GM19463 (cell line): ENCODE measurements at regions not wholly inside any gene's neighbourhood (a gene's known extent, or its start where the extent isn't known, plus 50 kb on each side); places are given as distances from the start of the nearest gene placed in this dataset.
"Not testable (repeated sequence)": the region's sequence is repeated elsewhere in the genome, so short reads cannot be mapped to it uniquely, and the experiment has no call there.

Experiments
- ATAC-seq: cut with Tn5 transposase; IDR thresholded peaks from one replicate; pipeline ENCODE4 v1.9.1; 2021; ENCODE audit warnings: mild to moderate bottlenecking, moderate library complexity; ENCODE audit not compliant: unreplicated experiment

DNA sequence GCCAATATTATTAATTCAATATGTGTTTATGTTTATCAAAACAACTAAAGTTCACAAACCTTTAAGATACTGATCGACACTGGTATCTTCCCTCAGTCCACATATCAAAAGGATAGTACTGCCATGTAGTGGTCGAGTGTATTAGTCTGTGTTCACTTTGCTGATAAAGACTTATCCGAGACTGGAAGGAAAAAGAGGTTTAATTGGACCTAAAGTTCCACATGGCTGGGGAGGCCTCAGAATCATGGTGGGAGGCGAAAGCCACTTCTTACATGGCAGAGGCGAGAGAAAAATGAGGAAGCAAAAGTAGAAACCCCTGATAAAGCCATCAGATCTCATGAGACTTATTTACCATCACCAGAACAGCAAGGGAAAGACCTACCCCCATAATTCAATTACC is 325.4 kb upstream of the PHF14 start:
- ATAC-seq, result no peak

DNA sequence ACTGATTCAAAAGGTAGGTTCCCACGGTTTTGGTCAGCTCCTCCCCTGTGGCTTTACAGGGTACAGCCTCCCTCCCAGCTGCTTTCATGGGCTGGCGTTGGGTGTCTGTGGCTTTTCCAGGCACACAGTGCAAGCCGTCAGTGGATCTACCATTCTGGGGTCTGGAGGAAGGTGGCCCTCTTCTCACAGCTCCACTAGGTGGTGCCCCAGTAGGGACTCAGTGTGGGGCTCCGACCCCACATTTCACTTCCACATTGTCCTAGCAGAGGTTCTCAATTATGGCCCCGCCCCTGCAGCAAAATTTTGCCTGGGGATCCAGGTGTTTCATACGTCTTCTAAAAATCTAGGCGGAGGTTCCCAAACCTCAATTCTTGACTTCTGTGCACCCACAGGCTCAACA is 324.6 kb upstream of the PHF14 start:
- not testable (repeated sequence) for ATAC-seq

GRCh38 chr7:10655031-10655430 is 318.6 kb upstream of the PHF14 start:
- ATAC-seq, result no peak

- ATAC-seq, result no peak
Measured at GRCh38 chr7:10657201-10657600, 316.5 kb upstream of the PHF14 start.

- ATAC-seq, result no peak
Measured at GRCh38 chr7:10657837-10658236, 315.8 kb upstream of the PHF14 start.

GRCh38 chr7:10662491-10662890 is 311.2 kb upstream of the PHF14 start:
- no peak for ATAC-seq

DNA sequence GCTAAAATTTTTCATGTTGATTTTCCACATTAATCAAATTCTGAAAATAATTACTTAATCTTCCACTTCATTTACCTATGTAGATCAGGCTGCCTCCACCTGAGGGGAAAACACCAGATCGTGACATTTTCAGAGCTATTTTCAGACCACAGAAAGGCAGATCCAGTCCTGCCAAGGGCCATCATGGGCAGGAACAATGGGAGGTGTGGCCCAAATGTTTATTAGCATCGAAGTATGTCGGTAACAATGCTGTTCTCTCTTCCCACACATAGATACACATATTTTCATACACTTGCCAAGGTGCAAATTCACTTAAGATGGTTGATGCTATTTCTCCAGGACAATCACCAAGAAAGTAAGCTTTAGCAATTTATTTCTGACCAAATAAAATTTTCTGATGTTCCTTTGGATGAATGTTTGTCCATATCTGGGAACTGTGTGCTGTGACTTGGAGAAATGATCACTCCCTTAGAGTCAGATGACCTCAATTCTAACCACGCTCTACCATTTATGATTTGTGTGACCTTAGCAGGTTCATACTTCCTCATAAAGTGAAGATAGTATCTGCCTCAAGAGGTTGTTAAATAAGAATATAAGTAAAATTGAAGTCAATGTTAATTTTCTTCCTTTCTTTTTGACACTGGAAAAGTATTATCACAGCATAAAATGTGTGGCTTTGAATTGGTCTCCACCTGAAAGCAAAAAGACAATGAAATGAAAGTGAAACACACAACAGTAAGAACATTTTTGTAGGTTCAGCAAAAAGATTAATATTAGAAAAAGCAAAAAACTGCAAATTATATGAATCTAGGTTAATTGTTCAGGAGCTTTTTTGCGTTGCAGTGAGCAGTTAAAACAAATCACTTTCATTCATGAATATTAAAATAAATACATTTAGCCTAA is 310.4 kb upstream of the PHF14 start:
- peak; percentile 40 for ATAC-seq

DNA sequence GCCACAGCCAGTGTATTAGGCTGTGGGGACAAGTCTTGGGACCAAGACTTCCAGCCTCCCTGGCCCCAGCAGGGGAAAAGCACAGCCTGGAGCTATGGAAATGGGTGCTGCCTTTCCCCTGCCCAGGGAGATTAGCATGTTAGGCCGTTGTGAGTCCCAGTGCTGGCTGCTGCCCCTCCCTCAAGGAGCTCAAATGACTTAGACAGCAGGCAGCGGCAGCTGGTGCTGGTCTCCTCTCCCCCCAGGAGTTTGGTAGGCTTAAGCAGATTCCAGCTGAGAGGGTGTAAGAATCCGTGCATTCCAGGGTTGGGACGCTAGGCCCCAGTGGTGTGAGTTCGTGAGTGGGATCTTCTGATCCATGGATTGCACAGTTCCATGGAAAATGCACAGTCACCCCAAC is 301.5 kb upstream of the PHF14 start:
- no peak for ATAC-seq

- ATAC-seq, result no peak
Measured at GRCh38 chr7:10677211-10677610, 296.5 kb upstream of the PHF14 start.

DNA sequence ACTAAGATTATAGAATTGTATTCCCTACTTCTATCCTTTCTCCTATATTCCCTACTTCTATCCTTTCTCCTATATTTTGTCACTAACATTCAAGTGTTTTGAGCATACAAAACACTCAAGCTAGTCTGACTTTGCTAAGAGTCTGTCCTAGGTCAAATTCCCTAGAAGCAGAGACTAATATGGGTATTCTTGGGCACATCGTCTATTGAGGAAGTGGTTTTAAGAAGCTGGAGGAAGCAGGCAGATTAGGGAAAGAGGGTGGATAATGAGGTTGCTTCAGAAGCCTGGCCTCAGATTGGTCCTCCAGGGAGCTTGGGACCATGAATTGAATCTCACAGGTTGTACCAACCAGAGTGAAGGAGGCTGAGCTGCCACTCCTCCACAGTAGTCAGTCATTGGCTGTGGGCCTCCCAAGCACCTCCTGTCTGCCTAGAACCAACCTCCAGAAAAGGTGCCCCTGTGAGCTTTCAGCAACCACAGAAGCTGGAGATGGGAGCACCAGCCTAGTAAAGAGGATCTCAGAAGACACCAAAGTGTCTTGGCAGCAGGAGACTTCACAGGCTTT is 295.9 kb upstream of the PHF14 start:
- ATAC-seq, result no peak

DNA sequence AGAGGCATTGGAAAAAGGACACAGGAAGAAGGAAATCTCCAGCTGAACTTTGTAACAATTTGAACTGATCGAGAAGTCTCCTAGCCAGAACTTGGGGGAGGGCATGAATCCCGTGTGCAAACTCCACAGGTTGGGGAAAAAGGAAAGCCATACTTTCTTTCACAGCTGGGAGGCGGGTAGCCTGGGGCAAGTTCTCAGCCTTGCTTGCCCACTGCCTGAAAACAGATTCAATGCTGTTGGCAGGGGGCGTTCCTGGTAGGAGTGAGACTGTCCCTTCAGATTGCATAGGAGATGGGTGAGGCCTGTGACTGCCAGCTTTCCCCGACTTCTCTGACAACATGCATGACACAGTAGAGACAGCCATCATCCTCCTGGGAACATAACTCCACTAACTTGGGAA is 289.1 kb upstream of the PHF14 start:
- ATAC-seq, result no peak

DNA sequence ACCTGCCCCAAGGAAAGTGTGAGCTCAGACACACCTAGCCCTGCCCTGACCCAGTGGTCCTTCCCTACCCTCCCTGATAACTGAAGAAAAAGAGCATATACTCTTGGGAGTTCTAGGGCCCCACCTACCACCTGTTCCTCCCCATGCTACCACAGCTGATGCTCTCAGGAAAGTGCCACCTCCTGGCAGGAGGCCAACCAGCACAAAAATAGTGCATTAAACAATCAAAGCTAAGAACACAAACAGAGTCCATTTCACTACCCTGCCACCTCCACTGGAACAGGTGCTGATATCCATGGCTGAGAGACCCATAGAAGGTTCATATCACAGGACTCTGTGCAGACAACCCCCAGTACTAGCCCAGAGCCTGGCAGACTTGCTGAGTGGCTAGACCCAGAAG is 288.6 kb upstream of the PHF14 start:
- no peak for ATAC-seq

DNA sequence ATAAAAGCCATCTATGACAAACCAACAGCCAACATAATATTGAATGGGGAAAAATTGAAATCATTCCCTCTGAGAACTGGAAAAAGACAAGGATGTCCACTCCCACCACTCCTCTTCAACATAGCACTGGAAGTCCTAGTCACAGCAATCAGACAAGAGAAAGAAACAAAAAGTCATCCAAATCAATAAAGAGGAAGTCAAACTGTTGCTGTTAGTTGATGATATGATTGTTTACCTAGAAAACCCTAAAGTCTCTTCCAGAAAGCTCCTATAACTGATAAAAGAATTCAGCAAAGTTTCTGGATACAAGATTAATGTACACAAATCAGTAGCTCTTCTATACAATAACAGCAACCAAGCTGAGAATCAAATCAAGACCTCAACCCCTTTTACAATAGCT is 285.1 kb upstream of the PHF14 start:
- ATAC-seq, result no peak

DNA sequence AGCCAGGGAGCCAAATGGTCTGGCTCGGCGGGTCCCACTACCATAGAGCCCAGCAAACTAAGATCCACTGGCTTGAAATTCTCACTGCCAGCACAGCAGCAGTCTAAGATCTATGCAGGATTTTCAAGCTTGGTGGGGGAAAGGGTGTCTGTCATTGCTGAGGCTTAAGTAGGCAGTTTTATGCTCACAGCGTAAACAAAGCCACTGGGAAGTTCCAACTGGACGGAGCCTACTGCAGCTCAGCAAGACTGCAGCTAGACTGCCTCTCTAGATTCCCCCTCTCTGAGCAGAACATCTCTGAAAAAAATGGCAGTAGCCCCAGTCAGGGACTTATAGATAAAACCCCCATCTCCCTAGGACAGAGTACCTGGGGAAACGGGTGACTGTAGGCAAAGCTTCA is 277.6 kb upstream of the PHF14 start:
- no peak for ATAC-seq

DNA sequence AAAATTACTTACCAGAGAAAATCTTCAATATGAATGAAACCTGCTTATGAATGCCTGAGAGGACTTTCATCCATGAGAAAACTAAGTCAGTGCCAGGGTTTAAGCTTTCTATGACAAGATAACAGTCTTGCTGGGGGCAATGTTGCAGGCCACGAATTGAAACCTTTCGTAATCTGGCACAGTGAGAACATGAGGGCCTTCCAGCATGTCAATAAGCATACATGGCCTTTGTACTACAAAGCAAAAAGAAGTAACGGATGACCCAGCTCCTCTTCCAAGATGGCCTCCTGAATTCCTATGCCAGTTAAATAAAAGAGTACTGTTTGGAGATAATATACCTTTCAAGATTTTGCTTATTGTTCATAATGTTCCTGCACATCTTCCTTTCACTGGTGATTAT is 270.6 kb upstream of the PHF14 start:
- ATAC-seq, result no peak

- ATAC-seq, result no peak
Measured at GRCh38 chr7:10703981-10704380, 269.7 kb upstream of the PHF14 start.

GRCh38 chr7:10704653-10705052 is 269.0 kb upstream of the PHF14 start:
- no peak for ATAC-seq

- peak; percentile 99 for ATAC-seq
Measured at GRCh38 chr7:10706875-10707493, 266.7 kb upstream of the PHF14 start.

- ATAC-seq, result peak; percentile 15
Measured at GRCh38 chr7:10707519-10707918, 266.2 kb upstream of the PHF14 start.

GRCh38 chr7:10708447-10708846 is 265.2 kb upstream of the PHF14 start:
- no peak for ATAC-seq

DNA sequence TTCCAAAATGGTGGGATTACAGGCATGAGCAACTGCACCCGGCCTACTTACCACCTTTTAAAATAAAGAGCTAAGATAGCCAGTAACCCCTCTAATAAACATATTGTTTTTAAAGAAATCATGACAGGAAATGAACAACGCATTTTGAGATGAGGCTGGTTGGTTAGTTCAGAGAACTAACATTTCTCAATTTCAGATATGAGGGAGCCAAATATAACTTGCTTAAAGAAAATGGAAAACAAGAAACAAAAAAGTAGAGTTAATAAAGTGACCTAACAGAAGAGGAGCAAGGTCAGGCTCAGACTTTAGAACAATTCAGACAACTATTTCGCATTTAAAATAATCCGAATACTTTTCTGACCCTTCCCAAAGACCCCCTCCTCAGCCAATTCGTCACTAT is 254.9 kb upstream of the PHF14 start:
- no peak for ATAC-seq

GRCh38 chr7:10720042-10720441 is 253.6 kb upstream of the PHF14 start:
- ATAC-seq, result no peak
